A204.1 (cell line): ENCODE measurements at regions not wholly inside any gene's neighbourhood (a gene's known extent, or its start where the extent isn't known, plus 50 kb on each side); places are given as distances from the start of the nearest gene placed in this dataset.

Experiments used
- FAIRE-seq: peaks from 2 replicates; lab custom pipeline; 2012; peaks lifted over from hg19 to GRCh38; lab: Jason Lieb, UNC

- FAIRE-seq = no peak
These were observed 106.8 kb downstream of the CYP26A1 start for GRCh38 chr10:93180482-93180931.

GRCh38 chr10:93181271-93182048, 107.8 kb downstream of the CYP26A1 start:
- no peak for FAIRE-seq

GRCh38 chr10:93182049-93182327, 108.3 kb downstream of the CYP26A1 start:
- no peak for FAIRE-seq

- no peak for FAIRE-seq
These were observed 109.1 kb downstream of the CYP26A1 start for GRCh38 chr10:93182790-93183189.

- FAIRE-seq = no peak
These were observed 113.0 kb downstream of the CYP26A1 start for GRCh38 chr10:93186653-93187052.

GRCh38 chr10:93189944-93190343, 116.3 kb downstream of the CYP26A1 start:
- no peak for FAIRE-seq

GRCh38 chr10:93190372-93190771, 116.7 kb downstream of the CYP26A1 start:
- no peak for FAIRE-seq

GRCh38 chr10:93193906-93194305, 120.2 kb downstream of the CYP26A1 start:
- no peak for FAIRE-seq

- FAIRE-seq = no peak
These were observed 124.9 kb downstream of the CYP26A1 start for GRCh38 chr10:93198401-93199131.

- no peak for FAIRE-seq
These were observed 125.6 kb downstream of the CYP26A1 start for GRCh38 chr10:93199191-93199751.

- FAIRE-seq = no peak
These were observed 131.1 kb downstream of the CYP26A1 start for GRCh38 chr10:93204494-93205485.

- no peak for FAIRE-seq
These were observed 133.0 kb downstream of the CYP26A1 start for GRCh38 chr10:93206652-93207051.

GRCh38 chr10:93208717-93209464, 135.2 kb downstream of the CYP26A1 start:
- FAIRE-seq = no peak

GRCh38 chr10:93211991-93212390, 138.3 kb downstream of the CYP26A1 start:
- FAIRE-seq = no peak

GRCh38 chr10:93215312-93215711, 141.6 kb downstream of the CYP26A1 start:
- FAIRE-seq = no peak

- FAIRE-seq = no peak
These were observed 142.8 kb downstream of the CYP26A1 start for GRCh38 chr10:93216341-93216985.

- no peak for FAIRE-seq
These were observed 144.7 kb downstream of the CYP26A1 start for GRCh38 chr10:93218386-93218785.

GRCh38 chr10:93219347-93219746, 145.7 kb downstream of the CYP26A1 start:
- FAIRE-seq = no peak

- no peak for FAIRE-seq
These were observed 146.8 kb downstream of the CYP26A1 start for GRCh38 chr10:93220296-93221170.

- no peak for FAIRE-seq
These were observed 147.4 kb downstream of the CYP26A1 start for GRCh38 chr10:93221171-93221496.
